Endothelial cell (in vitro differentiated cells): ENCODE measurements at regions not wholly inside any gene's neighbourhood (a gene's known extent, or its start where the extent isn't known, plus 50 kb on each side); places are given as distances from the start of the nearest gene placed in this dataset.

Experiments
- DNase-seq: peaks from one replicate; pipeline ENCODE4 v3.0.0; 2021; ENCODE audit warnings: low spot score
- H3K27ac Mint-ChIP-seq: one replicate; pipeline ENCODE4 v1.8.0; 2021; ENCODE audit warnings: mixed read lengths, inconsistent platforms; ENCODE audit not compliant: unreplicated experiment
- H3K27me3 Mint-ChIP-seq: one replicate; pipeline ENCODE4 v1.8.0; 2021; ENCODE audit warnings: mild to moderate bottlenecking, moderate library complexity, mixed read lengths, inconsistent platforms; ENCODE audit not compliant: unreplicated experiment
- H3K36me3 Mint-ChIP-seq: one replicate; pipeline ENCODE4 v1.8.0; 2021; ENCODE audit warnings: mild to moderate bottlenecking, low read depth, mixed read lengths, inconsistent platforms; ENCODE audit not compliant: unreplicated experiment
- H3K4me1 Mint-ChIP-seq: one replicate; pipeline ENCODE4 v1.8.0; 2021; ENCODE audit warnings: mild to moderate bottlenecking, mixed read lengths, inconsistent platforms; ENCODE audit not compliant: unreplicated experiment
- H3K4me3 Mint-ChIP-seq: one replicate; pipeline ENCODE4 v1.8.0; 2021; ENCODE audit warnings: mild to moderate bottlenecking, mixed read lengths, inconsistent platforms; ENCODE audit not compliant: unreplicated experiment
- H3K9me3 Mint-ChIP-seq: one replicate; pipeline ENCODE4 v1.8.0; 2021; ENCODE audit warnings: mixed read lengths, inconsistent platforms; ENCODE audit not compliant: unreplicated experiment
- CTCF ChIP-seq: fragments of 200-600 bp; sonication (generic); IDR thresholded peaks from one replicate; pipeline ENCODE4 v1.5.0; 2021; ENCODE audit warnings: antibody characterized with exemption; ENCODE audit not compliant: unreplicated experiment

- H3K27me3 Mint-ChIP-seq = no peaks in the 10 kb centered on the region
- DNase-seq = peak; percentile 4
- no peaks in the 10 kb centered on the region for H3K9me3 Mint-ChIP-seq
- TF ChIP-seq CTCF = no peak
- peak overlapping the region; percentile 77 for H3K4me3 Mint-ChIP-seq
- H3K4me1 Mint-ChIP-seq = peaks cover 29% of the 10 kb centered on the region
- peak overlapping the region; percentile 98 for H3K27ac Mint-ChIP-seq
- no peaks in the 10 kb centered on the region for H3K36me3 Mint-ChIP-seq
Observed at GRCh38 chr7:116417593-116418345, 81.8 kb upstream of the CAV2 start.

GRCh38 chr7:116418524-116418923 is 81.0 kb upstream of the CAV2 start:
- Mint-ChIP-seq H3K4me3 (no peak overlapping the region), H3K27ac (no peak overlapping the region), H3K9me3 (no peaks in the 10 kb centered on the region), H3K36me3 (no peaks in the 10 kb centered on the region), H3K27me3 (no peaks in the 10 kb centered on the region), H3K4me1 (peaks cover 32% of the 10 kb centered on the region)
- no peak for TF ChIP-seq CTCF
- DNase-seq = no peak

GRCh38 chr7:116420003-116420402 is 79.5 kb upstream of the CAV2 start:
- Mint-ChIP-seq H3K9me3 (no peaks in the 10 kb centered on the region), H3K4me1 (peaks cover 37% of the 10 kb centered on the region), H3K36me3 (no peaks in the 10 kb centered on the region), H3K27me3 (no peaks in the 10 kb centered on the region), H3K4me3 (no peak overlapping the region), H3K27ac (no peak overlapping the region)
- DNase-seq = no peak
- TF ChIP-seq CTCF = no peak

- DNase-seq = no peak
- Mint-ChIP-seq H3K27me3 (no peaks in the 10 kb centered on the region), H3K4me1 (peaks cover 32% of the 10 kb centered on the region), H3K4me3 (no peak overlapping the region), H3K27ac (no peak overlapping the region), H3K9me3 (no peaks in the 10 kb centered on the region), H3K36me3 (no peaks in the 10 kb centered on the region)
- no peak for TF ChIP-seq CTCF
Observed at GRCh38 chr7:116421298-116421697, 78.2 kb upstream of the CAV2 start.

GRCh38 chr7:116422683-116423082 is 76.9 kb upstream of the CAV2 start:
- Mint-ChIP-seq H3K9me3 (no peaks in the 10 kb centered on the region), H3K4me1 (peaks cover 26% of the 10 kb centered on the region), H3K4me3 (no peak overlapping the region), H3K27ac (no peak overlapping the region), H3K36me3 (no peaks in the 10 kb centered on the region), H3K27me3 (no peaks in the 10 kb centered on the region)
- no peak for TF ChIP-seq CTCF
- DNase-seq = no peak
